ENCODE measurements at regions not wholly inside any gene's neighbourhood (a gene's known extent, or its start where the extent isn't known, plus 50 kb on each side); places are given as distances from the start of the nearest gene placed in this dataset.

GRCh38 chr10:4024516-4025245 lies 239.7 kb upstream of the KLF6 start:
- no peaks in the 10 kb centered on the region for H3K36me3 Mint-ChIP-seq (ENCODE audit: insufficient read depth in 1 of 3, low read depth in 3 of 3)
- H2AK5ac ChIP-seq (ENCODE audit: insufficient read length, low read length): no peak overlapping the region
- H3K4ac ChIP-seq (ENCODE audit: low read depth, low read length): no peak overlapping the region
- H2BK20ac ChIP-seq (ENCODE audit: low read depth, low read length, poor library complexity, severe bottlenecking): no peak overlapping the region
- H3K56ac ChIP-seq (ENCODE audit: insufficient read length, low read depth, low read length): no peak overlapping the region
- WGBS (ENCODE audit: extremely low coverage, insufficient read length, low lambda C conversion rate): no CpG with 5 or more reads among the region's 14 CpGs
- no peaks in the 10 kb centered on the region for H3K9me3 Mint-ChIP-seq
- H2BK15ac ChIP-seq (ENCODE audit: low read depth, low read length): no peak overlapping the region
- peaks cover 3% of the 10 kb centered on the region; the same call in 1 of the 2 replicates for H3K4me1 ChIP-seq (ENCODE audit: insufficient read depth, low read length)
- H3K27me3 ChIP-seq (ENCODE audit: insufficient read depth, low read length): no peaks in the 10 kb centered on the region; the same call in 1 of the 2 replicates
- no peak overlapping the region for H3T11ph ChIP-seq (ENCODE audit: low read length)
- H4K5ac ChIP-seq (ENCODE audit: insufficient read length, low read depth, low read length): no peak overlapping the region
- no peak overlapping the region for H3K4me3 Mint-ChIP-seq
- H3K27ac ChIP-seq (ENCODE audit: insufficient read length, low read depth, low read length): no peak overlapping the region
- no peaks in the 10 kb centered on the region for H3K9me3 ChIP-seq (ENCODE audit: control insufficient read depth, low read depth, low read length)
- H3K23ac ChIP-seq (ENCODE audit: insufficient read length, low read depth, low read length): no peak overlapping the region
- no peak overlapping the region for H2AFZ ChIP-seq (ENCODE audit: low read length)
- H3K9ac ChIP-seq (ENCODE audit: extremely low read depth, insufficient read length, low read length): no peak overlapping the region
- no peak overlapping the region for H3K4me2 ChIP-seq (ENCODE audit: insufficient read depth, insufficient read length, low read length)
- H3K27me3 Mint-ChIP-seq (ENCODE audit: low read depth): no peaks in the 10 kb centered on the region
- H2BK12ac ChIP-seq (ENCODE audit: insufficient read length, low read depth, low read length): no peak overlapping the region
- no peak overlapping the region for H2BK5ac ChIP-seq (ENCODE audit: insufficient read length, low read length)
- H3K4me1 Mint-ChIP-seq: peaks cover 0 to 6% of the 10 kb centered on the region in 2 experiments; a peak in 2 of 4 replicates
- no peak for TF ChIP-seq CTCF (conservative IDR thresholded peaks at IDR 0.05)
- no peak overlapping the region for H4K8ac ChIP-seq (replicated peaks; ENCODE audit: insufficient read length, low read depth, low read length)
- H3K79me2 ChIP-seq (ENCODE audit: insufficient read depth, low read length): no peaks in the 10 kb centered on the region
- no peaks in the 10 kb centered on the region for H3K23me2 ChIP-seq (ENCODE audit: insufficient read length, low read depth, low read length, poor library complexity, severe bottlenecking)
- no peak overlapping the region for H3K27ac Mint-ChIP-seq
- no peaks in the 10 kb centered on the region for H4K20me1 ChIP-seq (ENCODE audit: control insufficient read depth, insufficient read depth, insufficient read length)
- H3K79me1 ChIP-seq (ENCODE audit: insufficient read depth, low read depth, low read length, poor library complexity, severe bottlenecking): no peaks in the 10 kb centered on the region
- H3K14ac ChIP-seq (ENCODE audit: insufficient read depth, low read length): no peak overlapping the region
- no peak overlapping the region for H3K18ac ChIP-seq (ENCODE audit: insufficient read length, low read depth, low read length)
- H4K91ac ChIP-seq (ENCODE audit: insufficient read length, low read depth, low read length): no peak overlapping the region
- no peak overlapping the region for H2BK120ac ChIP-seq (ENCODE audit: low read depth, low read length, poor library complexity, severe bottlenecking)
- no peak for DNase-seq
